ENCODE measurements at regions not wholly inside any gene's neighbourhood (a gene's known extent, or its start where the extent isn't known, plus 50 kb on each side); places are given as distances from the start of the nearest gene placed in this dataset.

DNA sequence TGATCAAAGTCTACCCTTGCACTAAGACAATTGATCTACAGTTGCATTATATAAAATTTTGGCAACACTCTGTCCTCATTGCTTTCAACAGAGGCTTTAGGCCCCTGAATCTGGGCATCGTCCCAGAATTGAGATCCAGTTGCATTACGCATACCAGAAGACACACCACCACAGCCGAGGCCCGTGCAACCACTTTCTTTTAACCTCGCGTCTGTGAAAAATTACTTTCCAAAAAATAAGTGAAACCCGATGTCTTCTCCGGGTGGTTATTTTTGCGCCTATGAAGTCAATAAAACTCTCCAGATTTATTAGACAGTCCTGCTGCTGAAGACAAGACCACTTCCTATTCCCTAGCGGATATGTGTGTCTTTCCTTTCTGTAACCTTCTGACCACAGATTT lies 52.1 kb upstream of the NFIB start (continued):
- TF ChIP-seq CHD2 (IDR thresholded peaks at IDR 0.05; ENCODE audit: low read length): no peak
- no peak for TF ChIP-seq RXRA (IDR thresholded peaks at IDR 0.05; ENCODE audit: insufficient read depth, low read depth, low read length)
- TF ChIP-seq SRF (IDR thresholded peaks at IDR 0.05; ENCODE audit: low read depth, low read length): no peak
- TF ChIP-seq KDM1A (IDR thresholded peaks at IDR 0.05; ENCODE audit: borderline replicate concordance, low read length): no peak
- no peak for TF ChIP-seq EZH2 (IDR thresholded peaks at IDR 0.05; ENCODE audit: low read depth, low read length, severe bottlenecking)
- no peak for TF ChIP-seq NRF1 (IDR thresholded peaks at IDR 0.05; ENCODE audit: low read depth, low read length)
- no peak for TF ChIP-seq HDAC2 (IDR thresholded peaks at IDR 0.05; ENCODE audit: borderline replicate concordance in 1 of 2, low read depth in 2 of 2, low read length in 2 of 2)
- TF ChIP-seq SIX5 (IDR thresholded peaks at IDR 0.05; ENCODE audit: low read depth, low read length): no peak
- no peak for TF ChIP-seq FOSL1 (IDR thresholded peaks at IDR 0.05; ENCODE audit: insufficient read depth, low read depth, low read length)
